NCI-H2227 (cell line): ENCODE measurements at regions not wholly inside any gene's neighbourhood (a gene's known extent, or its start where the extent isn't known, plus 50 kb on each side); places are given as distances from the start of the nearest gene placed in this dataset.
A peak's percentile ranks its signal among the peaks of the same experiment; 100 is the strongest.
"Not testable (repeated sequence)": the region's sequence is repeated elsewhere in the genome, so short reads cannot be mapped to it uniquely, and the experiment has no call there.

ENCODE experiments used
- DNase-seq: peaks from one replicate; lab custom pipeline; 2025; ENCODE audit not compliant: unreplicated experiment; lab: John Stamatoyannopoulos, UW

DNA sequence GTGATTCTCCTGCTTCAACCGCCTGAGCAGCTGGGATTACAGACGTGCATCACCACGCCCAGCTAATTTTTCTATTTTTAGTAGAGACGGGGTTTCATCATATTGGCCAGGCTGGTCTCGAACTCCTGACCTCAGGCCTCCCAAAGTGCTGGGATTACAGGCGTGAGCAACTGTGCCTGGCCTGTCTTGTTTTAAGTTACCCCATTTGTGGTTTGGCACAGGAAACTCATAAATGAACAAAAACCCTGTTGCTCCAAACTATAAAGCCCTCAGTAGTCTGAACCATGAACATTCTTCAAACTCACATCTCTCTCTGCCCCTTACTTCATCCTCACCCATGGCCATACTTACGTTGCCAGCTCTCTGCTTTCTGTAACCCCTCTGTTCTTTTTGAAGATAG is 61.7 kb downstream of the RHOU start:
- not testable (repeated sequence) for DNase-seq

DNA sequence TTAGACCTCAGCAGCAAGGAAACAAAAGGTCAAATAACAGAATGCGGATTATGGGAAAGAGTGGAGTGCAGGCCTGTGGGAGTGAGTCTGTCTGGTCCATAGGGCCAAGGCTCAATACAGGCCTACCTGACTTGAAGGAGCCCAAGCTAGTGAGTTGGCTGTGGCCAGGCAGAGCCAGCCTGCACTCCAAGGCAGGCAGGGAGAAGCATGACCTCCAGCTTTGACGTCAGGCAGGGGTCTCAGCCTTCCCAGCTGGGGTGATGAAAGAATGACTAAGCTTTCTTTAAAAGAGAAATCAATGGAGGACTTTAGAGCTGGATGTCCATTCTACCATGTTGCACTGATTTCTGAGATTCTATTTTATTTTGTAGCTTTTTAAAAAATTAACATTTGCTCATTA is 62.8 kb downstream of the RHOU start:
- no peak for DNase-seq

- no peak for DNase-seq
Measured at GRCh38 chr1:228798548-228798947, 63.3 kb downstream of the RHOU start.

DNA sequence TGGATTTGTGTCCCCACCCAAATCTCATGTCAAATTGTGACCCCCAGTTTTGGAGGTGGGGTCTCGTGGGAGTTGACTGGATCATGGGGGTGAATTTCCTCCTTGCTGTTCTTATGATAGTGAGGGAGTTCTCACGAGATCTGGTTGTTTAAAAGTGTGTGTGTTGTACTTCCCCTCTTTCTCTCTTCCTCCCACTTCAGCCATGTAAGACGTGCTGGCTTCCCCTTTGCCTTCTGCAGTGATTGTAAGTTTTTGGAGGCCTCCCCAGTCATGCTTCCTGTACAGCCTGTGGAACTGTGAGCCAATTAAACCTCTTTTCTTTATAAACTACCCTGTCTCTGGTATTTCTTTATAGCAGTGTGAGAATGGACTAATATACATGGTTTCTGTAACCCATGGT is 64.6 kb downstream of the RHOU start:
- no peak for DNase-seq

DNA sequence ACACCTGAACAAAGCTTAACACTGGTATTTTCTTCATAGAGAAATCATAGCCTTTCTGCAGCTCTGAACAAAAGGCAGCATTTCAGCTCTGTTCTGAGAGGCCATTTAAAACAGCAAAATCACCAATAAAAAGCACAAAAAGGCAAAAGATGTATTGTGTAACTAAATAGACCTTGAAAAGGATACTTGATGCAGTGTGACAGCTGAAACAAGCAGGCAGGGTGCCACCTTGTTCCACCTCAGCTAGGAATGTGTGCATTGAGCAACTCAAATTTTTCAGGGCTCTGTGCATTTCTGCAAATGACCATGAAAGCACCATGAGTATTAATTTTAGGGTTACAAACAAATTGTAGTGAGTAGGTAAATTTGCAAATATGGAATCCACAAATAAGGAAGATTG is 65.8 kb downstream of the RHOU start:
- peak; percentile 56 for DNase-seq

DNA sequence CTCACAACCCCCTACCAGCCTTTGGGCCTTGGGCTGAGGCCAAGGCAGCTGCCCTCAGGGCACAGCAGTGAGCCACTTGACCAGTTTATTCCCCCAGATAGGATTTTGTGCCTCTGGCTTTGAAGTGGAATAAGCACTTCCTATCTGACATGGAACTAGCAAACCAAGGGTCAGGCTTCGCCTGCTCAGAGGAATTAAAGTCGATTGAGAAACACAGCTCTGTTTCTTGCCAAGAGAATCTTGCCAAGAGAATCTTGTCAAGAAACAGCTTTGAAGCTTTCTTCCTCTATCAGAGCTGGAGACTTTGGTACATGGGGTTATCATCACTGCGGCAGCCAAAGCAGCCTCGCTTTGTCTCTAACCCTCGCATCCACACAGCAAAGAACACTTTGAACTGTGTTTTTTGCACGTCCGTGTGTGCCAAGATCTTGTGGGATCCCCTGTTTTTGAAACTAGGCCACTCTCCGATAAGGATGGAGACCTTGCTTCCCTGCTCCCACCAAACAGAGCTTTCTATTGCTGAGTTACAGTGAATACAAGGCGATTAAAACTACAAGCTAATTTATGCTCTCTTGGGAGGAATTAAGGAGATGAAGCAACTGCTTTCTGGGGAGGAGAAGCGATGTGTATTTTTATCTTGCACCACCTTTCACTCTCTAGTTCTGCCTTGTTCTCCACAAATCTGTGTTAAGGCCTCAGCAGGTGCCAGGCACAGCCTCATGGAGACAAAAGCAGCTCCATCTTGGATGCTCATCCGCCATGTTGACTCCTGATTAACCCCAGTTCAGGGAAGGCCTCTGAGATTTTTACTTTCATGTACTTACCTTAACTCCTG is 67.3 kb downstream of the RHOU start:
- no peak for DNase-seq

- DNase-seq, result no peak
Measured at GRCh38 chr1:228803421-228803820, 68.1 kb downstream of the RHOU start.

DNA sequence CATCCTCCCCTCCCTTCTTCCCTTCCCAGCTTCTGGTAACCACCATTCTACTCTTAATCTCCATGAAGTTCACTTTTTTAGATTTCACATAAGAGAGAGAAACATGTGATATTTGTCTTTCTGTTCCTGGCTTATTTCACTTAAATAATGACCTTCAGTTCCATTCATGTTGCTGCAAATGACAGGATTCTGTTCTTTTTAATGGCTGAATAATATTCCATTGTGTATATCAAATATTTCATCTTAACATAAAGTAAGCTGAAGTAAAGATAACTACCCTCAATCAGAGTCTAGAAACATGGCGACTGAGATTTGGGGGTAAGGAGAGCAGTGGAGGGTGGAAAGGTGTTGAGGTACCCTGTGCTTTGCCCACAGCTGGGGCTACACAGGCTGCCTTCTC is 68.9 kb downstream of the RHOU start:
- no peak for DNase-seq

DNA sequence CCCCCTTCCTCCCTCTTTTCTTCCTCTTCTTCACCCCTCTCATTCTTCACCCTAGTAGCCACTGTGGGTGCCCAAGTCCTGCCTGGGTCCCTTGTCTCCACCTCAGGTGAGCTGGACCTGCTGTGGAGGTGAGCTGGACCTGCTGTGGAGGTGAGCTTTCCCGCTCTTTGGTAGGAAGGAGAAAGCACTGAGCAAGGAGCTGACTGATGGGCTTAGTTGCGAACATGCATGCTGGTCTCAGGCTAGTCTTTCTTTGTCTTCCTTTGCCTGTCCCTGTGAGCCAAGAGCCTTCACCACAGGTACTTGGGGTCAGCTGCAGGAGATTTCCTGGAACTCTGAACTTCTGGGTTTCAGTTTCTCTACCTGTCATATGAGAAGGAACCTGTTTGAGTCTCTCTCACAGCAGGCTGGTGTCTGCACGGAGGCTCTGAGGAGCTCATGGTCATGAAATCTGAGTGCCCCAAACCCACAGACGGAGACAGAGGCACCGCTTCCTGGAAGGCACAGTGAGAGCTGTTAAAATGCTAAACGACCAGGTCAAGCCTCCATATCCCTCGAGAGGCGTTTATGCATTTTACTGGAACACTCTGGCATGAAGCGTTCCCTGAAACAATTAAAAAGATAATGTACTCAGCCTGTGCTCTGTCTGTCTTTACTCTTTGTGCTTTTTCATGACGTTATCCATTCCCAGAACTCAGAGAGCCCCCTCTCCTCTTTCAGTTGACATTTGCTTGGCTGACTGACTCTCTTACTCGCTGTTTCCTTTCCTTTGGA is 69.5 kb downstream of the RHOU start:
- DNase-seq, result no peak

- no peak for DNase-seq
Measured at GRCh38 chr1:228807904-228808605, 72.8 kb downstream of the RHOU start.

- no peak for DNase-seq
Measured at GRCh38 chr1:228809621-228810394, 74.5 kb downstream of the RHOU start.

DNA sequence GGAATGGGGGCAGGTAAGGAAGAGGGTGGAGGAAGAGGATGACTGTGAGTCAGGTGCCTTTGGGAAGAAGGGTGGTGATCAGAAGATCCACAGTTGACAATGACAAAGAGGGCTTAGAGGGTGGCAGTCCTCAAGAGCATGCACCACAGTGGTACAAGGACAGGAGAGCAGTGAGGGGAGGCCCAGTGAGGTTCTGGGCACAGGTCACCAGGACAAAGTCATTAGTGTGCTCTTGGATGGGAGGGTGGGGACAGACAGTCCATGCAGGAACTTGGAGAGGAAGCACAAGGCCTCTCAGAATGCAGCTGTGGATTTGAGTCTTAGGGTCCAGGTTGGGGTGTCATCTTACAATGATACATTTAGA is 75.1 kb downstream of the RHOU start:
- no peak for DNase-seq

DNA sequence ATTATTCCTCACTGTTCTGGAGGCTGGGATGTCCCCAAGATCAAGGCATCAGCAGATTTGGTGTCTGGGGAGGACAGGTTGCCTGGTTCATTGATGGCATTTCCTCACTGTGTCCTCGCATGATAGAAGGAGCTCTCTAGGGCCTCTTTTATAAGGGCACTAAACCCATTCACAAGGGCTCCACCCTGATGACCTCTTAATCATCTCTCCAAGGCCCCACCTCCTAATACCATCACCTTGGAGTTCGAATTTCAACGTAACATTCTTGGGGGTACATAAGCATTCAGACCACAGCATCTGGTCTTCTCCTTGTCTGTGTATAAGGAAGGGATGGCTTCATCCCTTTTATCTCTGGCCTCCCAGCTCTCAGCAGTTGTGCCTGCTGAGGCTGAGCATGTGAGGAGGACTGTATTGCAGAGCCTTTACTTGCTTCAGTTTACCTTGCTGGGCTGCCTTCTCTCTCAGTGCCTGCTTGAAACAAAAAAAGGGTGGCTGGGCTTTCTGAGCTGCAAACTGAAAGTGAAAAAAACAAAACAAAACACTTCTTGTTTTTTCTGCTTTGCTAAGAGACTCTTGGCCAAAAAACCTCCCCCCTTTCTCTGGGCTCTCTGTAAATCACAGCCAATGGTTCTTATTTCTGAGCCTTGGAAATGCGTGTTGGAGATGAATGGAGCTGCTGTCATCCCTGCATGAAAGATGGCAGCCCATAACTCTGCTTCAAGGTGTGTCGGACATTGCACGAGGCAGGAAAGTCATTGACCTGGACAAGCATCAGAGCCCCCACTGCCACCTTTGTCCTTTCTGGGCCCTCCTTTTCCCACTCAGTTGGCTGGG is 75.8 kb downstream of the RHOU start:
- no peak for DNase-seq

DNA sequence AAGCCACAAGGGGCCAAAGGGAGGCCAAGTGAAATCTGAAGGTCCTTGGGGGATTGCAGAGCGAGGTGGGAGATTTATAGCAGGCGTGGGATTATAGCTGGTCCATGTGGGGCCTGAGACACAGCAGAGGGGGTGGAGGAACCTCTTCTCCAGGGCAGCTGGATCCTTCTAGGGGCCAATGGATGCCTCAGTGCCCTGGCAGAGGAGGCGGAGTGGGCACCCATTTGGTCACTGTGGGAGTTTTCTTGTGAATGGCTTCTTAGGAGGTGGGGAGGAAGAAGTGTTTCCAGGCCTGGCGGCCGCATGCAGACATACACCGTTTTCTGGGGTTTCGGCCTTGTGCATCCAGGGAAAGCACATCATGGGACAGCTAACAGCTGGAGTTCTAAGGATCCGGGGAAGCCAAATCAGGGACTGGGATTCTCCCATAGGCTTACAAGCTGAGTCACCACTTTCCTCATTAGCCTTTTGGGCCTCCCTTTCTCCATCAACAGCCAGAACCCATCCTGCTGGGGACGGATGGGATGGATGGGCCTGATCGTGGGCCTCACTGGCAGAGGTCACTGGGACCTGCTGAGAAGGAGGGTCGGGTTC is 76.5 kb downstream of the RHOU start:
- DNase-seq, result no peak

DNA sequence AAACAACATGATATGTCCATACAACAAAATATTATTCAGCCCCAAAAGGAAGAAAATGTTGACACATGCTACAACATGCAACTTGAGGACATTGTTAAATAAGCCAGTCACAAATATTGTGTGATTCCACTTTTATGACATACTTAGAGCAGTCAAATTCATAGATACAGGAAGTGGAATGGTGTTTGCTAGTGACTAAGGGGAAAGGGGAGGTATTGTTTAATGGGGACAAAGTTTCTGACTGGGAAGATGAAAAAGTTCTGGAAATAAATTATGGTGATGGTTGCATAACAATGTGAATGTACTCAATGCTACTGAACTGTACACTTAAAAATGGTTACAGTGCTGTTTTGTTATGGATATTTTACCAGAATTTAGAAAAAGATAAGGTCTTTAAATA is 77.7 kb downstream of the RHOU start:
- DNase-seq, result no peak

GRCh38 chr1:228814176-228814575 is 78.9 kb downstream of the RHOU start:
- DNase-seq, result no peak

DNA sequence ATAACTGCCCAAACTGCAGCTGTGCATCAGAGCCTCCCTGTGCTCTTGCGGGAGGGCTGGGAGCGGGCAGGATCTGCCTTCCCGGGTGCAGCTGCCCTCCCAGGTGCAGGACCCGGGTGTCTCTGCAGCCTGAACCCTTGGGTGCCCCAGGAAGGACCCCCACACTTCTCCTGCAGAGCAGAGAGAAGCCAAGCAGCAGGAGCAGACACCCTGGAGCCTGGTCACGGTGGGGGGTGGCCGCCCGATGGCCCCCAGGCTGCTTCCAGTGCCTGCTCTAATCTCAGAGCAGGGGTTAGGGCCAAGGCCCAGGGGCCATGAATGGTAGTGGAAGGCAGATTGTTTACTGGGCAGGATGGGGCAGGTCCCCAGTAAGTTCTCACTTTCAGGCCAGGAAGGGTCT is 83.0 kb downstream of the RHOU start:
- no peak for DNase-seq

- DNase-seq, result no peak
Measured at GRCh38 chr1:228818928-228819630, 83.8 kb downstream of the RHOU start.

DNA sequence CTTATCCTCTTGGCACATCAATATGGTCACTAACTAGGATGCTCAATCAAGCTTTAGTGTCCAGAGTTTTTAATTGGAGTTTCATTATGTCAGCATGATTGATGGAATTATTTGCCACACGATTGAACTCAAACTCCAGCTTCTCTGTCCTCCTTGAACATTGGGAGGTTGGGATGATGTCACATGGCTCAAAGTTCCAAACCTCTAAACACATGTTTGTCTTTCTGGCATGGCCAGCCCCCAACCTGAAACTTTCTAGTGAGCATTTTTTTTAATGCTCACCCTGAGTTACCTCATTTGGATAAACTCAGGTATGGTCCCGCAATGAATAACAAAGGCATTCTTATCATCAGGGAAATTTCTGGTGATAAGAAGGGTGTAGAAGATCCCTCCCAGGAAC is 86.0 kb downstream of the RHOU start:
- no peak for DNase-seq
